ENCODE measurements at regions not wholly inside any gene's neighbourhood (a gene's known extent, or its start where the extent isn't known, plus 50 kb on each side); places are given as distances from the start of the nearest gene placed in this dataset.

DNA sequence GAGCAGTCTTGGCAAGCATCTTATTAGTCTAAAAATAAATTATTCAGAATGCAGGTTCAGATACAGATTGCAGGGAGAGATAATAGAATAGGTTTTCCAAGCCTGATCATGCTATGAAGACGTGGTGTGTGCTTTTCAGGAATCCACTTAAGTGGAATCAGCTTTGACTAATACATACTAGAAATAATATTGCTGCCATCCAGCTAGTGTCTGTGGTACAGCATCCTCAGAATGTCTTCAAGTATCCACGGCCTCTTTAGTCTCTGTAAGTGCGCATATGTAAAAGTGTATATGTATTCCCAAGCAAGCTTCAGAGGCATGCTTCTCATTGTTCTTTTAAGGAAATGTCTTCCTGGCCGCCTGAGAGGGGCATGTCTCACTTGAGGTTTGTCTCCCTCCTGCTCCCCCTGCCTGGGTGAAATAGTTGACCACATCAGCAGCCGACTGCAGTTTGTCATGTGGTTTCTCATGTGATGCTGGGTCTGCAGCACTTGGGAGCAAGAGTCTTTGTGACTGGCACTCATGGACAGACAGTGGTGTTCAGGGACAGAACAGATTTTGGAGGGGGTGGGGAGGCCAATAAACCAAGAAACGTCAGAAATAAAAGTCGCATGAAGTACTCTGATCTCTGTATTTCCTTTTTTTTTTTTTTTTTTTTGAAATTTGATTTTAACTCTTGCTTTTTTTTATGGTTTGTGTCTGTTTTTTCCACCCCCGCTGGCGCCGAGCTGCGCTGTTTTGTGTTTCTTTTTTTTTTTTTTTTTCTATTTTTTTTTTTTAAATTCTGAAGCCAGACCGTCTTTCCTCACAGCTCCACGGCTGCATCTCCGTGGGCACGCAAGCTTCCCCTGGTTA is 150.8 kb downstream of the PRL start:
- DNase-seq: peak; percentile 39
- Histone ChIP-seq H2BK15ac (ENCODE audit: low read depth, poor library complexity, severe bottlenecking) (no peak overlapping the region), H3K79me1 (replicated peaks; ENCODE audit: low read length, poor library complexity, severe bottlenecking) (peaks cover 1% of the 10 kb centered on the region), H2AFZ (ENCODE audit: low read depth, low read length) (no peak overlapping the region), H2BK5ac (ENCODE audit: low read depth, low read length, poor library complexity, severe bottlenecking) (peak overlapping the region; percentile 53), H3K23ac (ENCODE audit: low read length in 2 of 2) (no peak overlapping the region), H3K36me3 (ENCODE audit: control insufficient read depth in 1 of 2, insufficient read depth in 2 of 2, low read depth in 1 of 2, low read length in 2 of 2) (no peaks in the 10 kb centered on the region), H3K9ac (ENCODE audit: low read length) (no peak overlapping the region), H2BK12ac (ENCODE audit: low read length in 2 of 2) (peak overlapping the region in 1 of 2 experiments; percentile 51), H3K4me1 (ENCODE audit: control insufficient read depth, insufficient read depth, low read depth, low read length) (peaks cover 18% of the 10 kb centered on the region), H3K9me3 (ENCODE audit: control insufficient read depth, low read length) (no peaks in the 10 kb centered on the region), H3K4ac (ENCODE audit: low read depth in 1 of 2, low read length in 2 of 2) (no peak overlapping the region), H2BK120ac (ENCODE audit: low read depth, low read length) (no peak overlapping the region), H3K18ac (ENCODE audit: low read depth in 1 of 2, low read length in 2 of 2) (no peak overlapping the region), H4K8ac (ENCODE audit: low read length) (no peak overlapping the region), H2AK5ac (ENCODE audit: low read length, severe bottlenecking) (peak overlapping the region; percentile 57), H3K4me2 (ENCODE audit: low read length, poor library complexity, severe bottlenecking) (no peak overlapping the region), H3K27ac (ENCODE audit: low read length, poor library complexity, severe bottlenecking) (no peak overlapping the region), H3K27me3 (ENCODE audit: control insufficient read depth in 1 of 2, insufficient read depth in 1 of 2, low read length in 2 of 2) (peaks cover 0 to 4% of the 10 kb centered on the region in 2 experiments), H4K91ac (ENCODE audit: low read length) (no peak overlapping the region), H3K4me3 (ENCODE audit: insufficient read depth in 1 of 2, low read depth in 1 of 2, low read length in 2 of 2) (no peak overlapping the region), H3K14ac (ENCODE audit: low read length in 2 of 2) (no peak overlapping the region)
- WGBS: 75% methylated on average over 9 of the region's 15 CpGs

- Histone ChIP-seq H4K8ac (ENCODE audit: low read length) (no peak overlapping the region), H3K9ac (ENCODE audit: low read length) (peak overlapping the region; percentile 27), H4K91ac (ENCODE audit: low read length) (peak overlapping the region; percentile 14), H3K9me3 (ENCODE audit: control insufficient read depth, low read length) (no peaks in the 10 kb centered on the region), H2AFZ (ENCODE audit: low read depth, low read length) (no peak overlapping the region), H2AK5ac (ENCODE audit: low read length, severe bottlenecking) (peak overlapping the region; percentile 92), H3K18ac (ENCODE audit: low read depth in 1 of 2, low read length in 2 of 2) (peak overlapping the region in 1 of 2 experiments; percentile 4), H2BK120ac (ENCODE audit: low read depth, low read length) (no peak overlapping the region), H3K36me3 (ENCODE audit: control insufficient read depth in 1 of 2, insufficient read depth in 2 of 2, low read depth in 1 of 2, low read length in 2 of 2) (no peaks in the 10 kb centered on the region), H3K23ac (ENCODE audit: low read length in 2 of 2) (no peak overlapping the region), H3K4me1 (ENCODE audit: control insufficient read depth, insufficient read depth, low read depth, low read length) (peaks cover 18% of the 10 kb centered on the region), H2BK15ac (ENCODE audit: low read depth, poor library complexity, severe bottlenecking) (no peak overlapping the region), H2BK12ac (ENCODE audit: low read length in 2 of 2) (peak overlapping the region in 1 of 2 experiments; percentile 51), H3K27me3 (ENCODE audit: control insufficient read depth in 1 of 2, insufficient read depth in 1 of 2, low read length in 2 of 2) (peaks cover 0 to 4% of the 10 kb centered on the region in 2 experiments), H2BK5ac (ENCODE audit: low read depth, low read length, poor library complexity, severe bottlenecking) (peak overlapping the region; percentile 53), H3K4ac (ENCODE audit: low read depth in 1 of 2, low read length in 2 of 2) (peak overlapping the region; percentile 9 to 11), H3K4me3 (ENCODE audit: insufficient read depth in 1 of 2, low read depth in 1 of 2, low read length in 2 of 2) (peak overlapping the region in 1 of 2 experiments; percentile 62), H3K14ac (ENCODE audit: low read length in 2 of 2) (peak overlapping the region in 1 of 2 experiments; percentile 6), H3K27ac (ENCODE audit: low read length, poor library complexity, severe bottlenecking) (no peak overlapping the region), H3K79me1 (replicated peaks; ENCODE audit: low read length, poor library complexity, severe bottlenecking) (peaks cover 1% of the 10 kb centered on the region), H3K4me2 (ENCODE audit: low read length, poor library complexity, severe bottlenecking) (no peak overlapping the region)
- no peak for DNase-seq
- 97% methylated on average over 17 of the region's 17 CpGs for WGBS
Measured at GRCh38 chr6:22146678-22146930, 150.2 kb downstream of the PRL start.

GRCh38 chr6:22146931-22147701 is 149.7 kb downstream of the PRL start:
- Histone ChIP-seq H2BK15ac (ENCODE audit: low read depth, poor library complexity, severe bottlenecking) (no peak overlapping the region), H3K23ac (ENCODE audit: low read length in 2 of 2) (no peak overlapping the region), H3K9ac (ENCODE audit: low read length) (peak overlapping the region; percentile 27), H3K36me3 (ENCODE audit: control insufficient read depth in 1 of 2, insufficient read depth in 2 of 2, low read depth in 1 of 2, low read length in 2 of 2) (no peaks in the 10 kb centered on the region), H4K8ac (ENCODE audit: low read length) (no peak overlapping the region), H2AK5ac (ENCODE audit: low read length, severe bottlenecking) (peak overlapping the region; percentile 92), H3K4ac (ENCODE audit: low read depth in 1 of 2, low read length in 2 of 2) (peak overlapping the region; percentile 9 to 11), H4K91ac (ENCODE audit: low read length) (peak overlapping the region; percentile 14), H3K27ac (ENCODE audit: low read length, poor library complexity, severe bottlenecking) (peak overlapping the region; percentile 92), H3K14ac (ENCODE audit: low read length in 2 of 2) (peak overlapping the region in 1 of 2 experiments; percentile 6), H3K27me3 (ENCODE audit: control insufficient read depth in 1 of 2, insufficient read depth in 1 of 2, low read length in 2 of 2) (peaks cover 0 to 4% of the 10 kb centered on the region in 2 experiments), H3K18ac (ENCODE audit: low read depth in 1 of 2, low read length in 2 of 2) (peak overlapping the region in 1 of 2 experiments; percentile 4), H2BK5ac (ENCODE audit: low read depth, low read length, poor library complexity, severe bottlenecking) (peak overlapping the region; percentile 53), H2BK12ac (ENCODE audit: low read length in 2 of 2) (peak overlapping the region in 1 of 2 experiments; percentile 51), H2AFZ (ENCODE audit: low read depth, low read length) (no peak overlapping the region), H2BK120ac (ENCODE audit: low read depth, low read length) (no peak overlapping the region), H3K4me2 (ENCODE audit: low read length, poor library complexity, severe bottlenecking) (no peak overlapping the region), H3K4me1 (ENCODE audit: control insufficient read depth, insufficient read depth, low read depth, low read length) (peaks cover 18% of the 10 kb centered on the region), H3K9me3 (ENCODE audit: control insufficient read depth, low read length) (no peaks in the 10 kb centered on the region), H3K4me3 (ENCODE audit: insufficient read depth in 1 of 2, low read depth in 1 of 2, low read length in 2 of 2) (peak overlapping the region in 1 of 2 experiments; percentile 62), H3K79me1 (replicated peaks; ENCODE audit: low read length, poor library complexity, severe bottlenecking) (peaks cover 1% of the 10 kb centered on the region)
- 85% methylated on average over 21 of the region's 22 CpGs for WGBS
- no peak for DNase-seq

Data from mesenchymal stem cell (in vitro differentiated cells and primary cell).